ENCODE measurements at regions not wholly inside any gene's neighbourhood (a gene's known extent, or its start where the extent isn't known, plus 50 kb on each side); places are given as distances from the start of the nearest gene placed in this dataset.

- Histone ChIP-seq H3K9ac (ENCODE audit: low read length) (no peak overlapping the region), H3K4me3 (ENCODE audit: low read depth, low read length) (no peak overlapping the region), H3K9me3 (ENCODE audit: control insufficient read depth, insufficient read depth, low read depth, low read length) (no peaks in the 10 kb centered on the region), H3K36me3 (ENCODE audit: control insufficient read depth, insufficient read depth, low read length) (no peaks in the 10 kb centered on the region), H3K27ac (ENCODE audit: low read depth, low read length) (no peak overlapping the region), H3K4me1 (ENCODE audit: control insufficient read depth, insufficient read depth, low read length) (peaks cover 4% of the 10 kb centered on the region; the same call in 1 of the 2 replicates), H3K27me3 (ENCODE audit: control insufficient read depth, insufficient read depth, low read length) (no peaks in the 10 kb centered on the region)
Measured at GRCh38 chr2:126990605-126991532, 92.2 kb downstream of the TEX51 start.

GRCh38 chr2:126994340-126994777 is 95.7 kb downstream of the TEX51 start:
- Histone ChIP-seq H3K4me1 (ENCODE audit: control insufficient read depth, insufficient read depth, low read length) (peaks cover 5% of the 10 kb centered on the region; the same call in 1 of the 2 replicates), H3K36me3 (ENCODE audit: control insufficient read depth, insufficient read depth, low read length) (no peaks in the 10 kb centered on the region), H3K9ac (ENCODE audit: low read length) (no peak overlapping the region), H3K9me3 (ENCODE audit: control insufficient read depth, insufficient read depth, low read depth, low read length) (no peaks in the 10 kb centered on the region), H3K27me3 (ENCODE audit: control insufficient read depth, insufficient read depth, low read length) (no peaks in the 10 kb centered on the region), H3K4me3 (ENCODE audit: low read depth, low read length) (no peak overlapping the region), H3K27ac (ENCODE audit: low read depth, low read length) (no peak overlapping the region)

- no peaks in the 10 kb centered on the region for H3K27me3 ChIP-seq (ENCODE audit: control insufficient read depth, insufficient read depth, low read length)
- no peaks in the 10 kb centered on the region for H3K9me3 ChIP-seq (ENCODE audit: control insufficient read depth, insufficient read depth, low read depth, low read length)
- no peak overlapping the region for H3K9ac ChIP-seq (ENCODE audit: low read length)
- no peak overlapping the region for H3K27ac ChIP-seq (ENCODE audit: low read depth, low read length)
- no peak overlapping the region for H3K4me3 ChIP-seq (ENCODE audit: low read depth, low read length)
- H3K36me3 ChIP-seq (ENCODE audit: control insufficient read depth, insufficient read depth, low read length): no peaks in the 10 kb centered on the region
- peaks cover 5% of the 10 kb centered on the region; the same call in 1 of the 2 replicates for H3K4me1 ChIP-seq (ENCODE audit: control insufficient read depth, insufficient read depth, low read length)
Measured at GRCh38 chr2:126995621-126996377, 97.1 kb downstream of the TEX51 start.

GRCh38 chr2:126996378-126996699 is 97.6 kb downstream of the TEX51 start:
- H3K9ac ChIP-seq (ENCODE audit: low read length): no peak overlapping the region
- no peak overlapping the region for H3K27ac ChIP-seq (ENCODE audit: low read depth, low read length)
- peaks cover 5% of the 10 kb centered on the region; the same call in 1 of the 2 replicates for H3K4me1 ChIP-seq (ENCODE audit: control insufficient read depth, insufficient read depth, low read length)
- H3K27me3 ChIP-seq (ENCODE audit: control insufficient read depth, insufficient read depth, low read length): no peaks in the 10 kb centered on the region
- no peak overlapping the region for H3K4me3 ChIP-seq (ENCODE audit: low read depth, low read length)
- no peaks in the 10 kb centered on the region for H3K36me3 ChIP-seq (ENCODE audit: control insufficient read depth, insufficient read depth, low read length)
- no peaks in the 10 kb centered on the region for H3K9me3 ChIP-seq (ENCODE audit: control insufficient read depth, insufficient read depth, low read depth, low read length)

Measured in HUES6 (cell line).